ENCODE measurements at regions not wholly inside any gene's neighbourhood (a gene's known extent, or its start where the extent isn't known, plus 50 kb on each side); places are given as distances from the start of the nearest gene placed in this dataset.

- no peak for DNase-seq (ENCODE audit: low spot score)
- TF ChIP-seq CTCF (IDR thresholded peaks at IDR 0.05) = no peak
- Histone ChIP-seq H3K27ac (no peak overlapping the region), H3K4me3 (no peak overlapping the region)
These were observed 90.2 kb upstream of the CARD18 start for GRCh38 chr11:105229761-105230160.

DNA sequence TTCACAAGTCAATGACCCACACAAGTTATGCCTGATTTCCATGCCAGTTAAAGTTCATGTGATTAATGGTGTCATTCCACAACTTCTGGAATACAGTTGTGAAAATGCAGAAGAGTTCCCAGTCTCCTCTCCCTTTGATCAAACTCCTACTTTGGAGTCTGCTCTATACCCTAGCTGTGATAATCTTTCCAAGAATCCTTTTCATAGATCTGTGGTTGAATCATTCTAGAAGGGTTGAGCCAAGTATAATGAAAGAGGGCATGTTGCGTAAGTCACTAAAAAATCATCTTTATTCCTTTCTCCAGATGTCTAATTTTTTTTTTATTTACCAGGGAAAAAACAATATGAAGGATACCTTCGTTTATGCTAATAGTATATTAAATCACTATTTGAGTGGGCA, 89.7 kb upstream of the CARD18 start:
- no peak for TF ChIP-seq CTCF (IDR thresholded peaks at IDR 0.05)

GRCh38 chr11:105227363-105227762, 87.8 kb upstream of the CARD18 start:
- no peak for DNase-seq (ENCODE audit: low spot score)
- TF ChIP-seq CTCF (IDR thresholded peaks at IDR 0.05) = no peak
- H3K27ac ChIP-seq = no peak overlapping the region
- H3K4me3 ChIP-seq = no peak overlapping the region

More for the DNA sequence above, 89.7 kb upstream of the CARD18 start:
- no peak overlapping the region for H3K4me3 ChIP-seq
- no peak overlapping the region for H3K27ac ChIP-seq
- DNase-seq (ENCODE audit: low spot score) = no peak

DNA sequence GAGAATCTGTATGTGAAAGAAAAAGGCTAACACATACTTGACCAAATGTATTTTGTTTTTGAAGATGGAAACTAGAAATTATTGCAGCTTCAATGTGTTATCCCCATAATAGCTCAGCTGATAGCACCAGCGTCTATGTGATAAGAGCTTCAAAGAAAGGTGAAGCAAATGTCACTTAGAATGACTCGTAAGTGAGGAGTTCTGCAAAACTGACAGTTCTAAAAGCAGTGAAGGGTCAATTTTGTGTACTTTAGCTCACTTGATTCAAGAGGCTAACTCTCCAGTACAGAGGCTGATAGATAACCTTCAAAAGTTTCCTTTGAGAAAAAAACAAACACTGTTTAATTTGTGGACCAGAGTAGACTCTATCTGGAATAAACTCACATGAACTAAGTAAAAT, 87.2 kb upstream of the CARD18 start:
- no peak for TF ChIP-seq CTCF (IDR thresholded peaks at IDR 0.05)
- H3K4me3 ChIP-seq = no peak overlapping the region

GRCh38 chr11:105226091-105226490, 86.5 kb upstream of the CARD18 start:
- no peak for TF ChIP-seq CTCF (IDR thresholded peaks at IDR 0.05)
- no peak overlapping the region for H3K27ac ChIP-seq
- no peak for DNase-seq (ENCODE audit: low spot score)
- no peak overlapping the region for H3K4me3 ChIP-seq

More for the DNA sequence above, 87.2 kb upstream of the CARD18 start:
- no peak for DNase-seq (ENCODE audit: low spot score)
- H3K27ac ChIP-seq = no peak overlapping the region

DNA sequence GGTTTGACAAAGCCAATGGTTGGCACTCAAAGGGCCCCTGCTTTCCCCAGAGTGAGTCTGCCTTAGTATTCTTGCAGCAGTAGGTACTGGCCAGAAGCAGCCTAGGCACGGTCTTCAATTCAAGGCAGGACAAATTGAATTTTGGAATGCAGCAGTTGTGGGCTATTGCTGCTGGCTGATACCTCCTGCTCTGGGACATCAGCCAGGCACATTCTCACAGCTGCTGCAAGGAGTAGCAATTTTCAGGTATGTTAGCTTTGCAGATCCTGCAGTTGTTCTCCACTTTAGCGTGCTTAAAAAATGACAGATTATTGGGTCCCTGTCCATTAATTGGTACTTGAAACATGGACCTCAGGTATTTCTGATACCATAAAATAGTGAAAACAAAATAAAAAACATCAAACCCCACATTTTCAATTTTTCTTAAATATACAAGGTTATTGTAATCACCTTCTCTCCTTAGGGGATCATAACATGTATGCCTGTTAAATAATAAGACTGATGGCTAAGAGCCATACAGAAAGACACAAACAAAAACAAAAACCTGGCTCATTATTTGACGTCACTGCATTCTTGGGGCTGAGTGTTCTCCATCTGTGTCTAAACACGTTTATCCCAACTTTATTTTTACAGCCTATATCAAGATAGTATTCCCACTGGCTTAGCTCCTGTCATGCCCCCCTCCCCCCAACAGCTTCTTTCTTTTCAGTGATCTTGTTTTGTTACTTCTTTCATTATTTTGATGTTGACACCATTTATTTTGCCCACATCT, 85.1 kb upstream of the CARD18 start:
- Histone ChIP-seq H3K4me3 (no peak overlapping the region), H3K27ac (no peak overlapping the region)
- no peak for DNase-seq (ENCODE audit: low spot score)
- no peak for TF ChIP-seq CTCF (IDR thresholded peaks at IDR 0.05)

DNA sequence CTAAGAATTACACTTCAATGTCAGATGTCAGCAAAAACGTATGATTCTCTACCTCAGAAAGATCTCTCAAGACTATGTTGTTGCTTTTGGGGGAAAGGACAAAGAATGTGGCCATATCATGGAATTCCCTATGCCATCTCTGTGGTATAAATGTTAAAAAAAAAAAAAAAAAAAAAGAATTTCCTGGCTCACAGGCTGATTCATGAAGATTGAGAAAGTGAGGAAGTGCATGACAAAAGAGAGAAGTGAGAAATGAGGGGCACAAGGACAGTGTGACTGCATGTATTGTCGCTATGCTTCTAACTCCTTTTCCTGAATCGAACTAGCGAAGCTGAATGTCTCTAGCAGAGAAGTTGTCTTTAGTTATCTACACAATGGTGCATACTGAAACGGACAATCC, 80.6 kb upstream of the CARD18 start:
- no peak overlapping the region for H3K27ac ChIP-seq
- no peak for TF ChIP-seq CTCF (IDR thresholded peaks at IDR 0.05)
- DNase-seq (ENCODE audit: low spot score) = no peak
- H3K4me3 ChIP-seq = no peak overlapping the region
